Gastroesophageal sphincter (tissue), 3 donors: ENCODE measurements at regions not wholly inside any gene's neighbourhood (a gene's known extent, or its start where the extent isn't known, plus 50 kb on each side); places are given as distances from the start of the nearest gene placed in this dataset.

Experiments
- CTCF ChIP-seq, 4 experiments: fragments of 200-600 bp in 2 of 4; fragments of 450-650 bp in 2 of 4; sonication (generic) in 1 of 4; IDR thresholded peaks; one replicate each; pipeline ENCODE4 v1.5.1; 2017 to 2019; ENCODE audit warnings: antibody characterized with exemption in 4 of 4, mild to moderate bottlenecking in 2 of 4, moderate library complexity in 2 of 4
- EP300 ChIP-seq: sonication (generic); formaldehyde crosslinking; IDR thresholded peaks from one replicate; pipeline ENCODE4 v1.6.1; 2017; ENCODE audit warnings: antibody characterized with exemption, mild to moderate bottlenecking
- POLR2A ChIP-seq, 2 donors: fragments of 450-650 bp; IDR thresholded peaks; one replicate each; pipeline ENCODE4 v1.6.1; 2017; ENCODE audit warnings: antibody characterized with exemption in 2 of 2, mild to moderate bottlenecking in 2 of 2, moderate library complexity in 1 of 2
- POLR2AphosphoS5 ChIP-seq: sonication (generic); formaldehyde crosslinking; IDR thresholded peaks from one replicate; pipeline ENCODE4 v1.6.1; 2017; ENCODE audit warnings: antibody characterized with exemption

- TF ChIP-seq POLR2A (IDR thresholded peaks at IDR 0.05) = no peak
- no peak for TF ChIP-seq CTCF (IDR thresholded peaks at IDR 0.05)
- no peak for TF ChIP-seq POLR2AphosphoS5
- no peak for TF ChIP-seq EP300
Measured at GRCh38 chr18:22641958-22642357, 224.2 kb upstream of the CTAGE1 start.
